Esophagus muscularis mucosa (tissue), 3 donors: ENCODE measurements at regions not wholly inside any gene's neighbourhood (a gene's known extent, or its start where the extent isn't known, plus 50 kb on each side); places are given as distances from the start of the nearest gene placed in this dataset.

Source experiments
- POLR2A ChIP-seq: fragments of 450-650 bp; IDR thresholded peaks from one replicate; pipeline ENCODE4 v1.6.1; 2017; ENCODE audit warnings: antibody characterized with exemption, moderate library complexity, mild to moderate bottlenecking, low read depth
- POLR2AphosphoS5 ChIP-seq, 2 donors: sonication (generic); formaldehyde crosslinking; IDR thresholded peaks; one replicate each; pipeline ENCODE4 v1.6.1; 2017; ENCODE audit warnings: antibody characterized with exemption in 2 of 2
- TF ChIP-seq, protein P1 (sequence below), 3 experiments: fragments of 200-600 bp in 2 of 3; fragments of 450-650 bp in 1 of 3; sonication (generic) in 2 of 3; IDR thresholded peaks; one replicate each; pipeline ENCODE4 v1.5.1; 2017 to 2019; ENCODE audit warnings: antibody characterized with exemption in 3 of 3, mild to moderate bottlenecking in 2 of 3, moderate library complexity in 1 of 3

DNA sequence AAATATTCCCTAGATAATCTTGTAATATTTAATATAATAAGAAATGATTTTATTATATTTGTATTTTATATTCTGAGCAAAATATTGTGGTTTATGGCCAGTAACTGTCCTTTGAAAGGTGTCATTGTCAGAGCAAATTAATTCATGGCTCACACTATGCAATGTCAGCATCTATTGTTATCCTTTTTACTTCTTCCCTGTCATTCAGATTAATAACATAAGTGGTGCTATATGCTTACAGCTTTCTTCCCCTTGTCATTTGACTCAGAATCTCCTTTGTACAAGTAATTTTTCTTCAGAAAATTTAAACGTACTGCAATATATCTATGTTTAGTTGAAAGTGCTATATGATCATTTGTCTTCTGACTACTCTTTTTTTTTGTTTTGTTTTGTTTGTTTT, 1738.2 kb upstream of the MIR17HG start:
- TF ChIP-seq, protein P1, sequence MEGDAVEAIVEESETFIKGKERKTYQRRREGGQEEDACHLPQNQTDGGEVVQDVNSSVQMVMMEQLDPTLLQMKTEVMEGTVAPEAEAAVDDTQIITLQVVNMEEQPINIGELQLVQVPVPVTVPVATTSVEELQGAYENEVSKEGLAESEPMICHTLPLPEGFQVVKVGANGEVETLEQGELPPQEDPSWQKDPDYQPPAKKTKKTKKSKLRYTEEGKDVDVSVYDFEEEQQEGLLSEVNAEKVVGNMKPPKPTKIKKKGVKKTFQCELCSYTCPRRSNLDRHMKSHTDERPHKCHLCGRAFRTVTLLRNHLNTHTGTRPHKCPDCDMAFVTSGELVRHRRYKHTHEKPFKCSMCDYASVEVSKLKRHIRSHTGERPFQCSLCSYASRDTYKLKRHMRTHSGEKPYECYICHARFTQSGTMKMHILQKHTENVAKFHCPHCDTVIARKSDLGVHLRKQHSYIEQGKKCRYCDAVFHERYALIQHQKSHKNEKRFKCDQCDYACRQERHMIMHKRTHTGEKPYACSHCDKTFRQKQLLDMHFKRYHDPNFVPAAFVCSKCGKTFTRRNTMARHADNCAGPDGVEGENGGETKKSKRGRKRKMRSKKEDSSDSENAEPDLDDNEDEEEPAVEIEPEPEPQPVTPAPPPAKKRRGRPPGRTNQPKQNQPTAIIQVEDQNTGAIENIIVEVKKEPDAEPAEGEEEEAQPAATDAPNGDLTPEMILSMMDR (IDR thresholded peaks at IDR 0.05): no peak
- TF ChIP-seq POLR2AphosphoS5 (IDR thresholded peaks at IDR 0.05) (no peak), POLR2A (no peak)
